SK-N-SH (cell line): ENCODE measurements at regions not wholly inside any gene's neighbourhood (a gene's known extent, or its start where the extent isn't known, plus 50 kb on each side); places are given as distances from the start of the nearest gene placed in this dataset.

Experiments
- CTCF ChIA-PET: fragments of 300-600, 350-600 bp; formaldehyde crosslinking; extraction: SDS; loops from one replicate; lab custom pipeline; 2021; lab: Yijun Ruan, JAX
- POLR2A ChIA-PET: fragments of 350-600 bp; sonication (Branson Sonifier 250); formaldehyde crosslinking; extraction: SDS; loops from one replicate; lab custom pipeline; 2020; ENCODE audit warnings: antibody characterized with exemption, inconsistent platforms; lab: Yijun Ruan, JAX
- DNase-seq: peaks from one replicate; pipeline ENCODE4 v3.0.0; 2012
- H2AFZ ChIP-seq: fragments of 200-600 bp; sonication (generic); 2 replicates; pipeline ENCODE4 v1.8.1; 2016; ENCODE audit warnings: antibody characterized with exemption, mild to moderate bottlenecking, low read depth
- H3F3A ChIP-seq: fragments of 200-600 bp; sonication (generic); replicated peaks from 2 replicates; pipeline ENCODE3; 2016; ENCODE audit warnings: antibody characterized with exemption, mild to moderate bottlenecking; ENCODE audit not compliant: insufficient read depth
- H3K27ac ChIP-seq, 2 experiments: fragments of 200-500 bp in 1 of 2; fragments of 200-600 bp in 1 of 2; sonication (Bioruptor generic) in 1 of 2; sonication (generic), shearing (Covaris generic) in 1 of 2; 2 replicates each; pipeline versions ENCODE4 v1.5.1 to v1.6.1; 2014 to 2016; ENCODE audit warnings: low read depth in 2 of 2, inconsistent platforms in 1 of 2, low read length in 1 of 2, mild to moderate bottlenecking in 1 of 2, mixed read lengths in 1 of 2
- H3K27me3 ChIP-seq: fragments of 200-600 bp; sonication (generic), shearing (Covaris generic); 2 replicates; pipeline ENCODE4 v1.6.1; 2016; ENCODE audit warnings: mixed run types; ENCODE audit not compliant: insufficient read depth
- H3K36me3 ChIP-seq, 2 experiments: fragments of 200-500 bp in 1 of 2; fragments of 200-600 bp in 1 of 2; sonication (Bioruptor generic) in 1 of 2; sonication (generic) in 1 of 2; replicated peaks in 1 of 2; 2 replicates each; pipeline versions ENCODE3 to v1.5.1; 2014 to 2016; ENCODE audit warnings: low read length in 1 of 2, mild to moderate bottlenecking in 1 of 2; ENCODE audit not compliant: insufficient read depth in 2 of 2, control insufficient read depth in 1 of 2
- H3K4me1 ChIP-seq, 2 experiments: fragments of 200-500 bp in 1 of 2; fragments of 200-600 bp in 1 of 2; sonication (Bioruptor generic) in 1 of 2; sonication (generic), shearing (Covaris generic) in 1 of 2; 2 replicates each; pipeline versions ENCODE4 v1.5.1 to v1.6.1; 2014 to 2016; ENCODE audit warnings: low read depth in 1 of 2, low read length in 1 of 2, mixed run types in 1 of 2; ENCODE audit not compliant: insufficient read depth in 2 of 2, control insufficient read depth in 1 of 2
- H3K4me2 ChIP-seq: fragments of 200-600 bp; sonication (generic), shearing (Covaris generic); 2 replicates; pipeline ENCODE4 v1.6.1; 2017; ENCODE audit warnings: mixed run types
- H3K4me3 ChIP-seq, 2 experiments: fragments of 200-500 bp in 1 of 2; fragments of 200-600 bp in 1 of 2; sonication (Bioruptor generic) in 1 of 2; sonication (generic), shearing (Covaris generic) in 1 of 2; 2 replicates each; pipeline versions ENCODE4 v1.5.1 to v1.8.1; 2014 to 2016; ENCODE audit warnings: low read depth in 2 of 2, inconsistent platforms in 1 of 2, low read length in 1 of 2, mild to moderate bottlenecking in 1 of 2, mixed read lengths in 1 of 2, moderate library complexity in 1 of 2
- H3K79me2 ChIP-seq: fragments of 200-600 bp; sonication (generic); 2 replicates; pipeline ENCODE4 v1.8.1; 2017; ENCODE audit warnings: mild to moderate bottlenecking; ENCODE audit not compliant: insufficient read depth
- H3K9ac ChIP-seq: fragments of 200-600 bp; sonication (generic); 2 replicates; pipeline ENCODE4 v1.6.1; 2017; ENCODE audit warnings: mixed run types
- H3K9me2 ChIP-seq: fragments of 200-600 bp; sonication (generic); 2 replicates; pipeline ENCODE4 v1.6.1; 2017; ENCODE audit warnings: mixed run types
- H3K9me3 ChIP-seq: fragments of 200-600 bp; sonication (generic); 2 replicates; pipeline ENCODE4 v1.6.1; 2017; ENCODE audit warnings: mixed run types, mild to moderate bottlenecking, moderate library complexity
- H4K20me1 ChIP-seq: fragments of 200-600 bp; sonication (generic); 2 replicates; pipeline ENCODE4 v1.6.1; 2017; ENCODE audit warnings: mild to moderate bottlenecking, mixed run types; ENCODE audit not compliant: insufficient read depth
- CHD2 ChIP-seq: fragments of 150-350 bp; IDR thresholded peaks from 2 replicates; pipeline ENCODE4 v1.6.1; 2018; ENCODE audit warnings: low read length; ENCODE audit not compliant: partially characterized antibody
- ELF1 ChIP-seq: IDR thresholded peaks from 2 replicates; pipeline ENCODE4 v1.4.0; 2012
- EP300 ChIP-seq, 2 experiments: IDR thresholded peaks; 2 replicates each; pipeline versions ENCODE4 v1.4.0 to v1.6.1; 2012; ENCODE audit warnings: borderline replicate concordance in 1 of 2, low read depth in 1 of 2, low read length in 1 of 2
- EZH2phosphoT487 ChIP-seq: fragments of 200-600 bp; sonication (generic); IDR thresholded peaks from 2 replicates; pipeline ENCODE4 v1.6.1; 2017; ENCODE audit warnings: low read depth, mixed run types, mild to moderate bottlenecking, antibody characterized with exemption, moderate library complexity, borderline replicate concordance
- FOSL2 ChIP-seq: IDR thresholded peaks from 2 replicates; pipeline ENCODE4 v1.4.0; 2012; ENCODE audit warnings: low read depth, mild to moderate bottlenecking, moderate library complexity, borderline replicate concordance
- GABPA ChIP-seq: IDR thresholded peaks from 2 replicates; pipeline ENCODE4 v1.4.0; 2012; ENCODE audit warnings: low read depth, mild to moderate bottlenecking
- MAX ChIP-seq: IDR thresholded peaks from 2 replicates; pipeline ENCODE4 v1.4.0; 2012; ENCODE audit warnings: low read depth
- MEF2A ChIP-seq: IDR thresholded peaks from 2 replicates; pipeline ENCODE4 v1.4.0; 2012; ENCODE audit warnings: low read depth, borderline replicate concordance
- MXI1 ChIP-seq: IDR thresholded peaks from 2 replicates; pipeline ENCODE4 v1.6.1; 2012; ENCODE audit warnings: mild to moderate bottlenecking, low read depth, low read length, improper control_type of control experiment
- RCOR1 ChIP-seq: fragments of 150-350 bp; IDR thresholded peaks from 2 replicates; pipeline ENCODE4 v1.6.1; 2017; ENCODE audit warnings: antibody characterized with exemption, low read length
- RXRA ChIP-seq: IDR thresholded peaks from 2 replicates; pipeline ENCODE4 v1.4.0; 2012; ENCODE audit warnings: low read depth, mild to moderate bottlenecking, borderline replicate concordance
- SIN3A ChIP-seq: IDR thresholded peaks from 2 replicates; pipeline ENCODE4 v1.6.1; 2012; ENCODE audit warnings: low read depth, mild to moderate bottlenecking, low read length, moderate library complexity, borderline replicate concordance
- SMC3 ChIP-seq: IDR thresholded peaks from 2 replicates; pipeline ENCODE4 v1.6.1; 2012; ENCODE audit warnings: low read depth, low read length, improper control_type of control experiment
- TCF12 ChIP-seq: IDR thresholded peaks from 2 replicates; pipeline ENCODE4 v1.4.0; 2012
- YY1 ChIP-seq: IDR thresholded peaks from 2 replicates; pipeline ENCODE4 v1.4.0; 2012; ENCODE audit warnings: low read depth, mild to moderate bottlenecking
- WGBS: methylation state at CpG from one replicate; pipeline ENCODE4 v1.1.6; 2017; ENCODE audit warnings: low lambda C conversion rate; 5-methylcytosine and 5-hydroxymethylcytosine counted together

DNA sequence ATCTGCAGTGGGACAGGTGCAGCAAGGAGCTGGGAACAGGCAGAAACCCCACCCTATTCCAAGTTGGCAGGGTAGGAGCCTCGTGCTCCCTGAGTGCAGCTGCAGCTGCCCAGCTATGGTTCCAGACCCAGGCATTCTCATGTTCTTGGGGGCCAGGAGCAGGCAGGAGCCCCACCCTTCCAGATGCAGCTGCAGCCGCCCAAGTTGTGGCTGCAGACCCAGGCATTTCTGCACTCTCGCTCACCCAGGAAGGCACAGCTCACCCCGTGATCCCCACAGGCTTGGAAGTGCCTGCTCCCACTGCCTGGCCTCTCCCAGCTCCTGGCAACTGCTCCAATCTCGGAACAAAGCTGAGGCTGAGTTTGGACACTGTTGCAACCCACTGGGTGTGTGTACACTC lies 275.8 kb upstream of the ADRA1B start (continued):
- no peak for TF ChIP-seq EP300 (IDR thresholded peaks at IDR 0.05; ENCODE audit: borderline replicate concordance in 1 of 2, low read depth in 1 of 2, low read length in 1 of 2)
- TF ChIP-seq RXRA, result no peak
- TF ChIP-seq RCOR1, result no peak
- no peak for TF ChIP-seq SMC3
- TF ChIP-seq ELF1, result no peak

- no peaks in the 10 kb centered on the region for H3K27me3 ChIP-seq
- H3K9me2 ChIP-seq, result no peaks in the 10 kb centered on the region
- H3K4me2 ChIP-seq, result no peak overlapping the region
- no peaks in the 10 kb centered on the region for H3F3A ChIP-seq
- 16% methylated on average over 3 of the region's 5 CpGs for WGBS
- no peak overlapping the region for H3K27ac ChIP-seq
- CTCF ChIA-PET, result no interaction called here
- H3K36me3 ChIP-seq, result no peaks in the 10 kb centered on the region
- TF ChIP-seq GABPA (no peak), CHD2 (no peak), TCF12 (no peak), YY1 (no peak), SIN3A (no peak), FOSL2 (no peak), RCOR1 (no peak), MAX (no peak)
- DNase-seq, result no peak
- POLR2A ChIA-PET, result no interaction called here
- 0 out of 2 replicates have a peak, but pooled peaks cover 8% of the 10 kb centered on the region for H3K9me3 ChIP-seq
- no peak overlapping the region for H3K4me3 ChIP-seq
- no peaks in the 10 kb centered on the region for H4K20me1 ChIP-seq
- no peak overlapping the region for H3K9ac ChIP-seq
- H3K4me1 ChIP-seq, result no peaks in the 10 kb centered on the region
- no peak overlapping the region for H2AFZ ChIP-seq
- no peaks in the 10 kb centered on the region for H3K79me2 ChIP-seq
Observed at GRCh38 chr5:159640921-159641320, 275.4 kb upstream of the ADRA1B start.

- H2AFZ ChIP-seq, result no peak overlapping the region
- H3K4me3 ChIP-seq, result no peak overlapping the region
- H3K27ac ChIP-seq, result no peak overlapping the region
- H3K9me3 ChIP-seq, result 0 out of 2 replicates have a peak, but pooled peaks cover 8% of the 10 kb centered on the region
- TF ChIP-seq EZH2phosphoT487 (no peak), MXI1 (no peak), CHD2 (no peak), YY1 (no peak), MEF2A (no peak)
- WGBS, result 33% methylated on average over 4 of the region's 7 CpGs
- no peaks in the 10 kb centered on the region for H3K36me3 ChIP-seq
- H3K9ac ChIP-seq, result no peak overlapping the region
- ChIA-PET POLR2A (no interaction called here), CTCF (no interaction called here)
- no peak overlapping the region for H3K4me2 ChIP-seq
- no peaks in the 10 kb centered on the region for H3K4me1 ChIP-seq
- no peak for DNase-seq
- no peaks in the 10 kb centered on the region for H3F3A ChIP-seq
- no peaks in the 10 kb centered on the region for H4K20me1 ChIP-seq
- H3K27me3 ChIP-seq, result no peaks in the 10 kb centered on the region
- no peaks in the 10 kb centered on the region for H3K79me2 ChIP-seq
- H3K9me2 ChIP-seq, result no peaks in the 10 kb centered on the region
Observed at GRCh38 chr5:159641371-159642039, 274.8 kb upstream of the ADRA1B start.
